PC-9 (cell line): ENCODE measurements at regions not wholly inside any gene's neighbourhood (a gene's known extent, or its start where the extent isn't known, plus 50 kb on each side); places are given as distances from the start of the nearest gene placed in this dataset.

Experiments used
- CTCF ChIP-seq: fragments of 200-600 bp; sonication (generic); conservative IDR thresholded peaks from 2 replicates; pipeline ENCODE4 v1.6.1; 2017; ENCODE audit warnings: mixed run types, antibody characterized with exemption, mild to moderate bottlenecking, moderate library complexity
- EZH2 ChIP-seq: fragments of 200-600 bp; sonication (generic); IDR thresholded peaks from 2 replicates; pipeline ENCODE4 v1.8.0; 2017; ENCODE audit warnings: antibody characterized with exemption, low read depth

GRCh38 chr3:26535151-26535550 lies 87.4 kb upstream of the LRRC3B start:
- TF ChIP-seq CTCF (no peak), EZH2 (no peak)
